ENCODE measurements at regions not wholly inside any gene's neighbourhood (a gene's known extent, or its start where the extent isn't known, plus 50 kb on each side); places are given as distances from the start of the nearest gene placed in this dataset.

- ATAC-seq, result no peak
- DNase-seq, result no peak
- H3K27me3 Mint-ChIP-seq, result no peaks in the 10 kb centered on the region
Observed at GRCh38 chr5:179497636-179498340, 52.6 kb upstream of the RUFY1 start.

GRCh38 chr5:179495906-179496455 is 54.4 kb upstream of the RUFY1 start:
- DNase-seq (no peak), ATAC-seq (no peak)
- no peak overlapping the region for H3K4me3 Mint-ChIP-seq
- H3K27me3 Mint-ChIP-seq, result peaks cover 2% of the 10 kb centered on the region
- H3K27ac Mint-ChIP-seq, result no peak overlapping the region
- no peaks in the 10 kb centered on the region for H3K4me1 Mint-ChIP-seq
- no peaks in the 10 kb centered on the region for H3K36me3 Mint-ChIP-seq (ENCODE audit: low read depth)
- H3K9me3 Mint-ChIP-seq, result no peaks in the 10 kb centered on the region

More at GRCh38 chr5:179497636-179498340, 52.6 kb upstream of the RUFY1 start:
- Mint-ChIP-seq H3K4me3 (no peak overlapping the region), H3K27ac (no peak overlapping the region), H3K9me3 (no peaks in the 10 kb centered on the region), H3K36me3 (ENCODE audit: low read depth) (no peaks in the 10 kb centered on the region), H3K4me1 (no peaks in the 10 kb centered on the region)

GRCh38 chr5:179494774-179495526 is 55.4 kb upstream of the RUFY1 start:
- no peak for DNase-seq
- no peaks in the 10 kb centered on the region for H3K9me3 Mint-ChIP-seq
- no peak overlapping the region for H3K27ac Mint-ChIP-seq
- no peak for ATAC-seq
- no peak overlapping the region for H3K4me3 Mint-ChIP-seq
- H3K4me1 Mint-ChIP-seq, result no peaks in the 10 kb centered on the region
- no peaks in the 10 kb centered on the region for H3K36me3 Mint-ChIP-seq (ENCODE audit: low read depth)
- H3K27me3 Mint-ChIP-seq, result peaks cover 2% of the 10 kb centered on the region

GRCh38 chr5:179488975-179489374 is 61.4 kb upstream of the RUFY1 start:
- DNase-seq (no peak), ATAC-seq (no peak)
- no peak overlapping the region for H3K27ac Mint-ChIP-seq

GRCh38 chr5:179488491-179488890 is 61.9 kb upstream of the RUFY1 start:
- no peak for ATAC-seq
- H3K27me3 Mint-ChIP-seq, result peaks cover 6% of the 10 kb centered on the region
- DNase-seq, result no peak
- H3K4me1 Mint-ChIP-seq, result no peaks in the 10 kb centered on the region
- H3K36me3 Mint-ChIP-seq (ENCODE audit: low read depth), result no peaks in the 10 kb centered on the region
- H3K4me3 Mint-ChIP-seq, result no peak overlapping the region
- no peak overlapping the region for H3K27ac Mint-ChIP-seq
- H3K9me3 Mint-ChIP-seq, result no peaks in the 10 kb centered on the region

More at GRCh38 chr5:179488975-179489374, 61.4 kb upstream of the RUFY1 start:
- H3K27me3 Mint-ChIP-seq, result peaks cover 6% of the 10 kb centered on the region
- H3K4me1 Mint-ChIP-seq, result no peaks in the 10 kb centered on the region
- H3K4me3 Mint-ChIP-seq, result no peak overlapping the region
- no peaks in the 10 kb centered on the region for H3K9me3 Mint-ChIP-seq
- no peaks in the 10 kb centered on the region for H3K36me3 Mint-ChIP-seq (ENCODE audit: low read depth)

- Mint-ChIP-seq H3K27me3 (peaks cover 6% of the 10 kb centered on the region), H3K36me3 (ENCODE audit: low read depth) (no peaks in the 10 kb centered on the region), H3K4me3 (no peak overlapping the region), H3K27ac (no peak overlapping the region), H3K9me3 (no peaks in the 10 kb centered on the region), H3K4me1 (no peaks in the 10 kb centered on the region)
- no peak for DNase-seq
- no peak for ATAC-seq
Observed at GRCh38 chr5:179487145-179487544, 63.2 kb upstream of the RUFY1 start.

- DNase-seq (no peak), ATAC-seq (no peak)
- H3K27me3 Mint-ChIP-seq, result peaks cover 6% of the 10 kb centered on the region
- H3K36me3 Mint-ChIP-seq (ENCODE audit: low read depth), result no peaks in the 10 kb centered on the region
- no peaks in the 10 kb centered on the region for H3K4me1 Mint-ChIP-seq
- no peaks in the 10 kb centered on the region for H3K9me3 Mint-ChIP-seq
- H3K4me3 Mint-ChIP-seq, result no peak overlapping the region
- H3K27ac Mint-ChIP-seq, result no peak overlapping the region
Observed at GRCh38 chr5:179486596-179487051, 63.7 kb upstream of the RUFY1 start.

- H3K27me3 Mint-ChIP-seq, result peaks cover 4% of the 10 kb centered on the region
- ATAC-seq (no peak), DNase-seq (no peak)
- no peaks in the 10 kb centered on the region for H3K9me3 Mint-ChIP-seq
- no peak overlapping the region for H3K4me3 Mint-ChIP-seq
- no peaks in the 10 kb centered on the region for H3K36me3 Mint-ChIP-seq (ENCODE audit: low read depth)
- H3K27ac Mint-ChIP-seq, result no peak overlapping the region
- no peaks in the 10 kb centered on the region for H3K4me1 Mint-ChIP-seq
Observed at GRCh38 chr5:179485845-179486575, 64.3 kb upstream of the RUFY1 start.

GRCh38 chr5:179484761-179485160 is 65.6 kb upstream of the RUFY1 start:
- no peaks in the 10 kb centered on the region for H3K9me3 Mint-ChIP-seq
- H3K27me3 Mint-ChIP-seq, result peaks cover 4% of the 10 kb centered on the region
- H3K27ac Mint-ChIP-seq, result no peak overlapping the region
- no peaks in the 10 kb centered on the region for H3K4me1 Mint-ChIP-seq
- no peak for ATAC-seq
- H3K4me3 Mint-ChIP-seq, result no peak overlapping the region
- H3K36me3 Mint-ChIP-seq (ENCODE audit: low read depth), result no peaks in the 10 kb centered on the region
- no peak for DNase-seq

GRCh38 chr5:179484201-179484600 is 66.2 kb upstream of the RUFY1 start:
- H3K9me3 Mint-ChIP-seq, result no peaks in the 10 kb centered on the region
- H3K36me3 Mint-ChIP-seq (ENCODE audit: low read depth), result no peaks in the 10 kb centered on the region
- no peak overlapping the region for H3K4me3 Mint-ChIP-seq
- H3K27ac Mint-ChIP-seq, result no peak overlapping the region
- ATAC-seq, result no peak
- peaks cover 3% of the 10 kb centered on the region for H3K27me3 Mint-ChIP-seq
- no peak for DNase-seq
- H3K4me1 Mint-ChIP-seq, result no peaks in the 10 kb centered on the region

GRCh38 chr5:179478624-179479023 is 71.7 kb upstream of the RUFY1 start:
- Mint-ChIP-seq H3K9me3 (no peaks in the 10 kb centered on the region), H3K36me3 (ENCODE audit: low read depth) (no peaks in the 10 kb centered on the region), H3K27me3 (peaks cover 14% of the 10 kb centered on the region), H3K27ac (no peak overlapping the region), H3K4me1 (no peaks in the 10 kb centered on the region), H3K4me3 (no peak overlapping the region)
- DNase-seq (no peak), ATAC-seq (no peak)

GRCh38 chr5:179475208-179475751 is 75.1 kb upstream of the RUFY1 start:
- Mint-ChIP-seq H3K4me3 (no peak overlapping the region), H3K27me3 (peaks cover 14% of the 10 kb centered on the region), H3K9me3 (no peaks in the 10 kb centered on the region), H3K4me1 (no peaks in the 10 kb centered on the region), H3K27ac (no peak overlapping the region), H3K36me3 (ENCODE audit: low read depth) (no peaks in the 10 kb centered on the region)
- DNase-seq, result no peak
- ATAC-seq, result no peak

GRCh38 chr5:179472641-179473040 is 77.7 kb upstream of the RUFY1 start:
- ATAC-seq, result no peak
- Mint-ChIP-seq H3K27ac (no peak overlapping the region), H3K4me1 (no peaks in the 10 kb centered on the region), H3K36me3 (ENCODE audit: low read depth) (no peaks in the 10 kb centered on the region), H3K27me3 (peaks cover 13% of the 10 kb centered on the region), H3K9me3 (no peaks in the 10 kb centered on the region), H3K4me3 (no peak overlapping the region)
- DNase-seq, result no peak

- H3K4me3 Mint-ChIP-seq, result no peak overlapping the region
- no peak for ATAC-seq
- DNase-seq, result no peak
- no peak overlapping the region for H3K27ac Mint-ChIP-seq
- H3K36me3 Mint-ChIP-seq (ENCODE audit: low read depth), result no peaks in the 10 kb centered on the region
- no peaks in the 10 kb centered on the region for H3K9me3 Mint-ChIP-seq
- H3K4me1 Mint-ChIP-seq, result no peaks in the 10 kb centered on the region
- peaks cover 9% of the 10 kb centered on the region for H3K27me3 Mint-ChIP-seq
Observed at GRCh38 chr5:179472174-179472573, 78.2 kb upstream of the RUFY1 start.

All from activated naive CD8-positive, alpha-beta T cell treated with anti-CD3 and anti-CD28 coated beads, Interleukin-2, amount 50 U/mL, for 24 hours (primary cell).